ENCODE measurements at regions not wholly inside any gene's neighbourhood (a gene's known extent, or its start where the extent isn't known, plus 50 kb on each side); places are given as distances from the start of the nearest gene placed in this dataset.

DNA sequence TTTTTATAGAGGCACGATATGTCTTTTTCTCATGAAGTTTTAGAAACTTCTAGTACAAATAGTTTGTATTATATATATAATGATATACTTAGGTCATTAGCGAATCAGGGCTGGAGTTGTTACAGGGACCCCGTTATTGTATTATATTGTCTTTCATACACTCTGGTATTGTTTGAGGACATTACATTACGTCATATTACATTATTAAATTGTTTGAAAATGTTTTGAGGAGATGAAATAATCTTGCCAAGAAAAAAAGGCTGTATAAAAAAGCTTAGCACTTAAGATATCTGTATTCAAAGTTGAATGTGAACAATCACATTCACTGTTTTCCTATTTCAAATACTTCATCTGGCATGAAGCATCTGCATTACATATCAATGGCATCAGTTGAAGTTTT is 239.6 kb upstream of the ASCC3 start (continued):
- TF ChIP-seq, protein P1, sequence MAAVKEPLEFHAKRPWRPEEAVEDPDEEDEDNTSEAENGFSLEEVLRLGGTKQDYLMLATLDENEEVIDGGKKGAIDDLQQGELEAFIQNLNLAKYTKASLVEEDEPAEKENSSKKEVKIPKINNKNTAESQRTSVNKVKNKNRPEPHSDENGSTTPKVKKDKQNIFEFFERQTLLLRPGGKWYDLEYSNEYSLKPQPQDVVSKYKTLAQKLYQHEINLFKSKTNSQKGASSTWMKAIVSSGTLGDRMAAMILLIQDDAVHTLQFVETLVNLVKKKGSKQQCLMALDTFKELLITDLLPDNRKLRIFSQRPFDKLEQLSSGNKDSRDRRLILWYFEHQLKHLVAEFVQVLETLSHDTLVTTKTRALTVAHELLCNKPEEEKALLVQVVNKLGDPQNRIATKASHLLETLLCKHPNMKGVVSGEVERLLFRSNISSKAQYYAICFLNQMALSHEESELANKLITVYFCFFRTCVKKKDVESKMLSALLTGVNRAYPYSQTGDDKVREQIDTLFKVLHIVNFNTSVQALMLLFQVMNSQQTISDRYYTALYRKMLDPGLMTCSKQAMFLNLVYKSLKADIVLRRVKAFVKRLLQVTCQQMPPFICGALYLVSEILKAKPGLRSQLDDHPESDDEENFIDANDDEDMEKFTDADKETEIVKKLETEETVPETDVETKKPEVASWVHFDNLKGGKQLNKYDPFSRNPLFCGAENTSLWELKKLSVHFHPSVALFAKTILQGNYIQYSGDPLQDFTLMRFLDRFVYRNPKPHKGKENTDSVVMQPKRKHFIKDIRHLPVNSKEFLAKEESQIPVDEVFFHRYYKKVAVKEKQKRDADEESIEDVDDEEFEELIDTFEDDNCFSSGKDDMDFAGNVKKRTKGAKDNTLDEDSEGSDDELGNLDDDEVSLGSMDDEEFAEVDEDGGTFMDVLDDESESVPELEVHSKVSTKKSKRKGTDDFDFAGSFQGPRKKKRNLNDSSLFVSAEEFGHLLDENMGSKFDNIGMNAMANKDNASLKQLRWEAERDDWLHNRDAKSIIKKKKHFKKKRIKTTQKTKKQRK (IDR thresholded peaks at IDR 0.05; ENCODE audit: low read length): no peak
- TF ChIP-seq ATF7 (IDR thresholded peaks at IDR 0.05) (peak; percentile 88), ATF7 (CRISPR knock-in tag; IDR thresholded peaks at IDR 0.05) (no peak), DPF2 (CRISPR knock-in tag; IDR thresholded peaks at IDR 0.05; ENCODE audit: borderline replicate concordance, low read depth) (no peak), ZNF256 (CRISPR knock-in tag; conservative IDR thresholded peaks at IDR 0.05) (no peak)
- TF ChIP-seq, protein P2, sequence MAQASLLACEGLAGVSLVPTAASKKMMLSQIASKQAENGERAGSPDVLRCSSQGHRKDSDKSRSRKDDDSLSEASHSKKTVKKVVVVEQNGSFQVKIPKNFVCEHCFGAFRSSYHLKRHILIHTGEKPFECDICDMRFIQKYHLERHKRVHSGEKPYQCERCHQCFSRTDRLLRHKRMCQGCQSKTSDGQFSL (CRISPR knock-in tag; IDR thresholded peaks at IDR 0.05): no peak

DNA sequence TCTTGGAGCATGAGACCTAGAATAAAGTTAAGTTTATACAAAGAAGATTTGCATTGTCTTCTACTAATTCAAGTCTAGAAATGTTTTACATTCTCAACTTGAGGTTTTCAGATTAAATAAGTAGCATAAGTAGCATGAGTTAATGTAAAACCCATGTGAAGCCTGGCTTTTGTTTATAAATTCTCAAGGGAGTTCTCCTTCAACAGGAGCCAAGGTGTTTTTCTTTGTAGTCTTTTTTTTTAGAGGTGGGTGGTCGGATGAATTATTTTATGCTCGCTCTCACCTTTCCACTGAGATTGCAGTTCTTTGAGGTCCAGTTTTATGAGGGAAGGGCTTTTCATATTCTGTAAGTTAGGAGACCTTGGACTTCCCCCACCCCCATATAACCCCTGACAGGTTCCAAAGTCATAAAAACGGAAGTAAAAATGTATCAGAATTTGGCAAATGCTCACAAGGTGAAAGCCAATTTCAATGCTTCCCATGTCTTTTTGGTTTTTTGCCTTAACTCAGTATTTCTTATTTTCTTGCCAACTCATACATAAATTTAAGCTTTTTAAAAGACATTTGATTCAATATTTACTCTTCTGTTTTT is 244.3 kb upstream of the ASCC3 start:
- WGBS (ENCODE audit: low lambda C conversion rate): 11% methylated on average over 3 of the region's 3 CpGs
- Histone ChIP-seq H3K27me3 (ENCODE audit: control insufficient read depth in 1 of 2, insufficient read depth in 2 of 2, low read length in 2 of 2) (no peaks in the 10 kb centered on the region; a peak in 1 of 5 replicates), H3K4me3 (replicated peaks in 1 of 3; ENCODE audit: insufficient read depth in 1 of 3, low read depth in 2 of 3, low read length in 3 of 3) (no peak overlapping the region), H3K4me1 (ENCODE audit: insufficient read depth, low read length) (no peaks in the 10 kb centered on the region), H3K4me2 (ENCODE audit: low read depth, low read length) (no peak overlapping the region), H3K9ac (ENCODE audit: insufficient read depth, low read depth, low read length) (no peak overlapping the region), H4K20me1 (ENCODE audit: insufficient read depth, low read length) (no peaks in the 10 kb centered on the region), H3K36me3 (replicated peaks in 1 of 2; ENCODE audit: control insufficient read depth in 1 of 2, insufficient read depth in 2 of 2, low read length in 2 of 2) (no peaks in the 10 kb centered on the region), H3K9me3 (ENCODE audit: low read length) (no peaks in the 10 kb centered on the region), H3K27ac (ENCODE audit: extremely low read length, insufficient read depth, low read length) (no peak overlapping the region), H2AFZ (ENCODE audit: low read length) (no peak overlapping the region), H3K79me2 (ENCODE audit: insufficient read depth, low read length) (no peaks in the 10 kb centered on the region)
- no TSS peak for BruUV-seq (replicated peaks)
- FAIRE-seq: no peak
- DNase-seq (ENCODE audit: low spot score): no peak
- ATAC-seq: no peak
- POLR2A ChIA-PET: no interaction called here
- CTCF ChIA-PET (ENCODE audit: low intra/inter-chr PET ratio, low total read pairs): no interaction called here
- in situ Hi-C loops (cut with HindIII; ENCODE audit: extremely low pct_ligation_motif_present, low pct_unique_long_range_greater_than_20kb) (no loop called here), intact Hi-C loops (cut with micrococcal nuclease; ENCODE audit: unreplicated experiment) (no loop called here)
- no peak for TF ChIP-seq TOPORS (CRISPR knock-in tag; IDR thresholded peaks at IDR 0.05)
- TF ChIP-seq FOXA1 (IDR thresholded peaks at IDR 0.05): no peak
- no peak for TF ChIP-seq FOXA1 (CRISPR knock-in tag; IDR thresholded peaks at IDR 0.05)
- no peak for TF ChIP-seq BRD4 (CRISPR knock-in tag; IDR thresholded peaks at IDR 0.05)
- no peak for TF ChIP-seq ZNF83 (CRISPR knock-in tag; IDR thresholded peaks at IDR 0.05; ENCODE audit: borderline replicate concordance)
